Hepatocyte (in vitro differentiated cells): ENCODE measurements at regions not wholly inside any gene's neighbourhood (a gene's known extent, or its start where the extent isn't known, plus 50 kb on each side); places are given as distances from the start of the nearest gene placed in this dataset.

Source experiments
- DNase-seq: peaks from one replicate; pipeline ENCODE4 v3.0.0-alpha.2; 2016; ENCODE audit warnings: low spot score
- H2AFZ ChIP-seq: fragments of 200-600 bp; sonication (generic); 2 replicates; pipeline ENCODE4 v1.6.0; 2016; ENCODE audit warnings: antibody characterized with exemption, mild to moderate bottlenecking
- H3K27ac ChIP-seq: fragments of 200-600 bp; sonication (generic); 2 replicates; pipeline ENCODE4 v1.5.1; 2016; ENCODE audit warnings: mild to moderate bottlenecking
- H3K27me3 ChIP-seq: fragments of 200-600 bp; sonication (generic); 2 replicates; pipeline ENCODE4 v1.6.1; 2016
- H3K36me3 ChIP-seq: fragments of 200-600 bp; sonication (generic); replicated peaks from 2 replicates; pipeline ENCODE4 v1.5.1; 2016; ENCODE audit warnings: low read depth; ENCODE audit not compliant: insufficient read depth
- H3K4me1 ChIP-seq: fragments of 200-600 bp; sonication (generic); 2 replicates; pipeline ENCODE4 v1.5.1; 2016; ENCODE audit warnings: mild to moderate bottlenecking, moderate library complexity; ENCODE audit not compliant: insufficient read depth
- H3K4me2 ChIP-seq: fragments of 200-600 bp; sonication (generic); 2 replicates; pipeline ENCODE4 v1.6.0; 2016
- H3K4me3 ChIP-seq: fragments of 200-600 bp; sonication (generic); 2 replicates; pipeline ENCODE4 v1.5.1; 2016; ENCODE audit warnings: mild to moderate bottlenecking
- H3K79me2 ChIP-seq: fragments of 200-600 bp; sonication (generic); 2 replicates; pipeline ENCODE4 v1.6.0; 2017; ENCODE audit warnings: mild to moderate bottlenecking
- H3K9me2 ChIP-seq: fragments of 200-600 bp; sonication (generic); replicated peaks from 2 replicates; pipeline ENCODE4 v1.6.0; 2017; ENCODE audit warnings: mild to moderate bottlenecking; ENCODE audit not compliant: insufficient read depth
- H3K9me3 ChIP-seq: fragments of 200-600 bp; sonication (generic); 2 replicates; pipeline ENCODE4 v1.5.1; 2016; ENCODE audit warnings: low read depth, mild to moderate bottlenecking
- H4K20me1 ChIP-seq: fragments of 200-600 bp; sonication (generic); 2 replicates; pipeline ENCODE4 v1.6.0; 2016; ENCODE audit warnings: mild to moderate bottlenecking; ENCODE audit not compliant: insufficient read depth, poor library complexity, severe bottlenecking
- EZH2 ChIP-seq: fragments of 200-600 bp; sonication (generic); IDR thresholded peaks from 2 replicates; pipeline ENCODE4 v1.6.1; 2016; ENCODE audit warnings: antibody characterized with exemption, mild to moderate bottlenecking, borderline replicate concordance
- EZH2phosphoT487 ChIP-seq: fragments of 200-600 bp; sonication (generic); IDR thresholded peaks from one replicate; pipeline ENCODE4 v1.6.1; 2018; ENCODE audit warnings: antibody characterized with exemption, mild to moderate bottlenecking, low read depth, moderate library complexity; ENCODE audit not compliant: unreplicated experiment, severe bottlenecking
- WGBS: methylation state at CpG from one replicate; pipeline ENCODE4 v1.1.6; 2016; ENCODE audit warnings: low lambda C conversion rate; ENCODE audit errors: missing lambda C conversion rate; 5-methylcytosine and 5-hydroxymethylcytosine counted together
- TF ChIP-seq, protein P1 (sequence below): fragments of 200-600 bp; sonication (generic); IDR thresholded peaks from 2 replicates; pipeline ENCODE4 v1.5.1; 2016; ENCODE audit warnings: antibody characterized with exemption, mild to moderate bottlenecking; ENCODE audit not compliant: poor library complexity

DNA sequence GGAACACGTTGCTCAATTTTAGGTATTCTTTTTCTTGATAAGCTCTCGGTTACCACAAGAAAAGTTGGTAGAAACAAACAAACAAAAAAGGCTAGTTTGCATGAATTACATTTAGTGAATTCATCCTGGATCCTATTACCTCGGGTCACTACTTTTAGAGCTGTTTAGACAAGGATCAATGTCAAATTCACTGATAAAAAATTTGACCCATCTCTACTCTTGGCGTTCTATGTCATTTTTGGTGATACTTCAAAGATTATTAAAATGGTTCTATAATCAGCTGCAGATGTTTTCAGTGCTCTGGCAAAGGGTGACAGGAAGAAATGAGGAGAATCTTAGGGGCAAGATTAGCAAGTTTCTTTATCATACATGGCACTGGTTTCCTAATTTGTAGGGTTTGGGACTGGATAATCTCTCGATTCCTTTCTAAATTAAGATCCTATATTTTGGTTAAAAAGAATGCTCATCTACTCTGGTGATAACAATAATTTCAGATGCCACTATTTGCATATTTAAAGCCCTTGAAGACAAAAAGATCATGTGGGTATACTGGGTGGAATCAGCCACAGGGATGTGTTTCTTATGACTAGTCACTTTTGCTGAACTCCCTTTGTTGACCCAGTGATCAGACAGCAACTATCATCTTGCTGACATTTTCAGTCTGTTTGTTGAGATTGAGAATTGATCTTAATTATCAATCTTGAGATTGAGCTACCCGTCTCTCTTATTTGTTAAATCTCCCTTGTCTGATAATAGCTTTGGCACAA, 442.9 kb downstream of the AASDHPPT start:
- no peak for DNase-seq
- no peak overlapping the region for H3K27ac ChIP-seq
- no peaks in the 10 kb centered on the region for H3K79me2 ChIP-seq
- no peaks in the 10 kb centered on the region for H3K9me3 ChIP-seq
- no peak overlapping the region for H2AFZ ChIP-seq
- TF ChIP-seq, protein P1, sequence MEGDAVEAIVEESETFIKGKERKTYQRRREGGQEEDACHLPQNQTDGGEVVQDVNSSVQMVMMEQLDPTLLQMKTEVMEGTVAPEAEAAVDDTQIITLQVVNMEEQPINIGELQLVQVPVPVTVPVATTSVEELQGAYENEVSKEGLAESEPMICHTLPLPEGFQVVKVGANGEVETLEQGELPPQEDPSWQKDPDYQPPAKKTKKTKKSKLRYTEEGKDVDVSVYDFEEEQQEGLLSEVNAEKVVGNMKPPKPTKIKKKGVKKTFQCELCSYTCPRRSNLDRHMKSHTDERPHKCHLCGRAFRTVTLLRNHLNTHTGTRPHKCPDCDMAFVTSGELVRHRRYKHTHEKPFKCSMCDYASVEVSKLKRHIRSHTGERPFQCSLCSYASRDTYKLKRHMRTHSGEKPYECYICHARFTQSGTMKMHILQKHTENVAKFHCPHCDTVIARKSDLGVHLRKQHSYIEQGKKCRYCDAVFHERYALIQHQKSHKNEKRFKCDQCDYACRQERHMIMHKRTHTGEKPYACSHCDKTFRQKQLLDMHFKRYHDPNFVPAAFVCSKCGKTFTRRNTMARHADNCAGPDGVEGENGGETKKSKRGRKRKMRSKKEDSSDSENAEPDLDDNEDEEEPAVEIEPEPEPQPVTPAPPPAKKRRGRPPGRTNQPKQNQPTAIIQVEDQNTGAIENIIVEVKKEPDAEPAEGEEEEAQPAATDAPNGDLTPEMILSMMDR = no peak
- TF ChIP-seq EZH2 (no peak), EZH2phosphoT487 (no peak)
- no peaks in the 10 kb centered on the region for H3K27me3 ChIP-seq
- WGBS = 82% methylated on average over 6 of the region's 6 CpGs
- H3K4me2 ChIP-seq = no peak overlapping the region
- H3K4me3 ChIP-seq = no peak overlapping the region
- H3K9me2 ChIP-seq = no peaks in the 10 kb centered on the region
- no peaks in the 10 kb centered on the region for H4K20me1 ChIP-seq
- no peaks in the 10 kb centered on the region for H3K4me1 ChIP-seq
- no peaks in the 10 kb centered on the region for H3K36me3 ChIP-seq

DNA sequence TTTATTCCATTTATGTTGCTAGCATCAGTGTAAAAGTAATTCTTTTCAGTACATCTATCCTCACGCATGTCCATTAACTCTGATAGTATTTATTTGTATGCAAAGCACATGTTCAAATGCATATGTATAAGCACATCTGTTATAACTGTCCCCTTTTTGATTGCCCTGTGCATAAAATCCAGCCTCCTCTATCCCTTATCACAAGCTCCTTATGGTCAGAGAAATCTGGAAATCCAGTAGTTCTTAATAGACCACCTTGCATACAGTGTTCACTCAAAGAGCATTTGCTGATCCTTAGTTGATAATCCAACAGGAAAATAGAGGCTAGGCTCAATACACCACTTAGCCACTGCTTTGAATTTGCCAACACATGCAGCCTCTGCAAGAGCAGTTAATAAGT, 443.5 kb downstream of the AASDHPPT start:
- 93% methylated on average over 1 of the region's 1 CpG for WGBS
- no peak overlapping the region for H3K4me3 ChIP-seq
- H3K4me2 ChIP-seq = no peak overlapping the region
- no peaks in the 10 kb centered on the region for H3K36me3 ChIP-seq
- H3K27ac ChIP-seq = no peak overlapping the region
- TF ChIP-seq EZH2 = no peak
- TF ChIP-seq, protein P1 = no peak
- no peak for TF ChIP-seq EZH2phosphoT487
- H3K79me2 ChIP-seq = no peaks in the 10 kb centered on the region
- H4K20me1 ChIP-seq = no peaks in the 10 kb centered on the region
- H2AFZ ChIP-seq = no peak overlapping the region
- DNase-seq = no peak
- H3K4me1 ChIP-seq = no peaks in the 10 kb centered on the region
- no peaks in the 10 kb centered on the region for H3K27me3 ChIP-seq
- H3K9me3 ChIP-seq = no peaks in the 10 kb centered on the region
- no peaks in the 10 kb centered on the region for H3K9me2 ChIP-seq

DNA sequence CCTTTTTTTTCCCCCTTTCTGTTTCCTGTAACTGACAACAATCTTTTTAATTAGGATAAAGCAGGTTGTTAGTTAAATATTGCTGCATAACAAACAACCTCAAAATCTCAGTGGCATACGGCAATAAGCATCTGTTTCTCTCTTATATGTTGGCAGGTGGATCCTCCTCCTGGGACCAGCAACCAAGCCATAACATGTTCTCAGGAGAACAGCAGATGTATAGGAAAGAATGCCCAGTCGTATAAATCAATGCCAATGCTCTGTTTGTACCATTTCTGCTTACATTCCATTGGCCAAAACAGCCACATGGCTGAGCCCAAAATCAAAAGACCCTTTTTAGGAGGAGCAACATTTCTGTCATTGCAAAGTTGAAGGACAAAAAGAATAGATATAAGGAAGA, 445.7 kb downstream of the AASDHPPT start:
- Histone ChIP-seq H3K9me3 (no peaks in the 10 kb centered on the region), H4K20me1 (no peaks in the 10 kb centered on the region), H3K79me2 (no peaks in the 10 kb centered on the region), H3K4me3 (no peak overlapping the region), H3K36me3 (no peaks in the 10 kb centered on the region), H3K4me1 (no peaks in the 10 kb centered on the region), H3K27ac (no peak overlapping the region), H2AFZ (no peak overlapping the region), H3K27me3 (no peaks in the 10 kb centered on the region), H3K9me2 (no peaks in the 10 kb centered on the region), H3K4me2 (no peak overlapping the region)
- no peak for TF ChIP-seq EZH2phosphoT487
- no peak for TF ChIP-seq EZH2
- TF ChIP-seq, protein P1 = no peak
- DNase-seq = no peak
- 79% methylated on average over 2 of the region's 2 CpGs for WGBS
